Daoy (cell line): ENCODE measurements at regions not wholly inside any gene's neighbourhood (a gene's known extent, or its start where the extent isn't known, plus 50 kb on each side); places are given as distances from the start of the nearest gene placed in this dataset.
"Not testable (repeated sequence)": the region's sequence is repeated elsewhere in the genome, so short reads cannot be mapped to it uniquely, and the experiment has no call there.

Experiments
- DNase-seq: peaks from one replicate; pipeline ENCODE4 v3.0.0-alpha.2; 2015; ENCODE audit warnings: low read depth

- no peak for DNase-seq
Measured at GRCh38 chr3:158026236-158026635, 80.0 kb downstream of the SHOX2 start.

- not testable (repeated sequence) for DNase-seq
Measured at GRCh38 chr3:158019897-158020296, 86.3 kb downstream of the SHOX2 start.

- DNase-seq: no peak
Measured at GRCh38 chr3:158018462-158018861, 87.8 kb downstream of the SHOX2 start.

GRCh38 chr3:158012901-158013300 is 93.3 kb downstream of the SHOX2 start:
- DNase-seq: no peak

- DNase-seq: no peak
Measured at GRCh38 chr3:158005391-158006100, 100.7 kb downstream of the SHOX2 start.

- peak; percentile 5 for DNase-seq
Measured at GRCh38 chr3:157999246-157999645, 107.0 kb downstream of the SHOX2 start.

GRCh38 chr3:157982359-157982758 is 123.9 kb downstream of the SHOX2 start:
- no peak for DNase-seq

- DNase-seq: no peak
Measured at GRCh38 chr3:157981819-157982218, 124.4 kb downstream of the SHOX2 start.

GRCh38 chr3:157979022-157979421 is 127.2 kb downstream of the SHOX2 start:
- no peak for DNase-seq

- no peak for DNase-seq
Measured at GRCh38 chr3:157961665-157962064, 144.6 kb downstream of the SHOX2 start.

- no peak for DNase-seq
Measured at GRCh38 chr3:157958457-157958856, 147.8 kb downstream of the SHOX2 start.

- DNase-seq: no peak
Measured at GRCh38 chr3:157956850-157957249, 149.4 kb downstream of the SHOX2 start.

GRCh38 chr3:157956176-157956575 is 150.0 kb downstream of the SHOX2 start:
- DNase-seq: no peak

- DNase-seq: no peak
Measured at GRCh38 chr3:157953565-157953964, 152.7 kb downstream of the SHOX2 start.

GRCh38 chr3:157948605-157949383 is 157.4 kb downstream of the SHOX2 start:
- DNase-seq: no peak

- DNase-seq: no peak
Measured at GRCh38 chr3:157939166-157939565, 167.1 kb downstream of the SHOX2 start.

- no peak for DNase-seq
Measured at GRCh38 chr3:157938154-157938779, 168.0 kb downstream of the SHOX2 start.

GRCh38 chr3:157931517-157931916 is 174.7 kb downstream of the SHOX2 start:
- no peak for DNase-seq

- DNase-seq: no peak
Measured at GRCh38 chr3:157930000-157930780, 176.0 kb downstream of the SHOX2 start.

- DNase-seq: no peak
Measured at GRCh38 chr3:157926822-157927221, 179.4 kb downstream of the SHOX2 start.

- DNase-seq: no peak
Measured at GRCh38 chr3:157922614-157923013, 183.6 kb downstream of the SHOX2 start.

GRCh38 chr3:157921811-157922210 is 184.4 kb downstream of the SHOX2 start:
- no peak for DNase-seq
